Ureter (tissue), 1 donor: ENCODE measurements at regions not wholly inside any gene's neighbourhood (a gene's known extent, or its start where the extent isn't known, plus 50 kb on each side); places are given as distances from the start of the nearest gene placed in this dataset.
"Not testable (repeated sequence)": the region's sequence is repeated elsewhere in the genome, so short reads cannot be mapped to it uniquely, and the experiment has no call there.

ENCODE experiments used
- DNase-seq: peaks from one replicate; pipeline ENCODE4 v3.0.0-alpha.2; 2020; ENCODE audit warnings: low spot score
- donor health status: DM: yes; HTN: yes; CAD: no.

GRCh38 chr2:116922414-116922813 lies 892.1 kb upstream of the DDX18 start:
- DNase-seq: no peak

- DNase-seq: no peak
Measured at GRCh38 chr2:116924509-116924908, 890.0 kb upstream of the DDX18 start.

- no peak for DNase-seq
Measured at GRCh38 chr2:116935097-116935814, 879.2 kb upstream of the DDX18 start.

GRCh38 chr2:116948258-116948657 lies 866.2 kb upstream of the DDX18 start:
- DNase-seq: no peak

GRCh38 chr2:116949249-116949648 lies 865.2 kb upstream of the DDX18 start:
- no peak for DNase-seq

- DNase-seq: no peak
Measured at GRCh38 chr2:116952254-116952653, 862.2 kb upstream of the DDX18 start.

GRCh38 chr2:116955646-116956045 lies 858.8 kb upstream of the DDX18 start:
- DNase-seq: no peak

- DNase-seq: no peak
Measured at GRCh38 chr2:116975608-116976007, 838.9 kb upstream of the DDX18 start.

GRCh38 chr2:116979916-116980764 lies 834.4 kb upstream of the DDX18 start:
- DNase-seq: no peak

GRCh38 chr2:116987447-116987846 lies 827.0 kb upstream of the DDX18 start:
- no peak for DNase-seq

GRCh38 chr2:116988303-116988702 lies 826.2 kb upstream of the DDX18 start:
- DNase-seq: no peak

GRCh38 chr2:117019357-117019756 lies 795.1 kb upstream of the DDX18 start:
- DNase-seq: no peak

- DNase-seq: no peak
Measured at GRCh38 chr2:117027646-117028045, 786.8 kb upstream of the DDX18 start.

GRCh38 chr2:117028708-117029107 lies 785.8 kb upstream of the DDX18 start:
- not testable (repeated sequence) for DNase-seq

- DNase-seq: no peak
Measured at GRCh38 chr2:117055499-117056375, 758.8 kb upstream of the DDX18 start.

- DNase-seq: no peak
Measured at GRCh38 chr2:117056376-117056748, 758.1 kb upstream of the DDX18 start.

GRCh38 chr2:117057016-117057415 lies 757.5 kb upstream of the DDX18 start:
- no peak for DNase-seq

- no peak for DNase-seq
Measured at GRCh38 chr2:117058366-117058765, 756.1 kb upstream of the DDX18 start.

GRCh38 chr2:117064021-117064420 lies 750.5 kb upstream of the DDX18 start:
- no peak for DNase-seq

GRCh38 chr2:117065912-117066311 lies 748.6 kb upstream of the DDX18 start:
- no peak for DNase-seq

GRCh38 chr2:117067900-117068299 lies 746.6 kb upstream of the DDX18 start:
- DNase-seq: no peak

- DNase-seq: no peak
Measured at GRCh38 chr2:117068371-117068770, 746.1 kb upstream of the DDX18 start.
